GM23338 (cell line): ENCODE measurements at regions not wholly inside any gene's neighbourhood (a gene's known extent, or its start where the extent isn't known, plus 50 kb on each side); places are given as distances from the start of the nearest gene placed in this dataset.

Experiments
- ATAC-seq: fragments of 200-7000 bp; cut with Tn5 transposase; 3 replicates; pipeline ENCODE4 v1.9.1; 2020
- DNase-seq: peaks from one replicate; pipeline ENCODE4 v3.0.0-alpha.2; 2015; ENCODE audit warnings: low spot score
- H2AFZ ChIP-seq: fragments of 200-600 bp; sonication (generic); 2 replicates; pipeline ENCODE4 v1.8.0; 2016; ENCODE audit warnings: antibody characterized with exemption, mild to moderate bottlenecking, moderate library complexity
- H3F3A ChIP-seq: fragments of 200-600 bp; sonication (generic); replicated peaks from 2 replicates; pipeline ENCODE4 v1.8.0; 2017; ENCODE audit warnings: antibody characterized with exemption, mixed run types, low read depth
- H3K27ac ChIP-seq: fragments of 200-600 bp; sonication (generic); 2 replicates; pipeline ENCODE4 v1.6.1; 2016; ENCODE audit warnings: low read depth
- H3K27me3 ChIP-seq: fragments of 200-600 bp; sonication (generic); 2 replicates; pipeline ENCODE4 v1.8.0; 2016; ENCODE audit warnings: mild to moderate bottlenecking, mixed run types, moderate library complexity; ENCODE audit not compliant: insufficient read depth
- H3K36me3 ChIP-seq: fragments of 200-600 bp; sonication (generic); 2 replicates; pipeline ENCODE4 v1.8.0; 2016; ENCODE audit warnings: mild to moderate bottlenecking; ENCODE audit not compliant: insufficient read depth
- H3K4me1 ChIP-seq: fragments of 200-600 bp; sonication (generic); 2 replicates; pipeline ENCODE4 v1.8.0; 2016; ENCODE audit warnings: mild to moderate bottlenecking, moderate library complexity; ENCODE audit not compliant: insufficient read depth
- H3K4me2 ChIP-seq: fragments of 200-600 bp; sonication (generic); 2 replicates; pipeline ENCODE4 v1.7.1; 2017; ENCODE audit warnings: mixed run types
- H3K4me3 ChIP-seq: fragments of 200-600 bp; sonication (generic); 2 replicates; pipeline ENCODE4 v1.6.1; 2016; ENCODE audit warnings: mixed run types
- H3K79me2 ChIP-seq: fragments of 200-600 bp; sonication (generic); replicated peaks from 2 replicates; pipeline ENCODE4 v1.8.0; 2017; ENCODE audit warnings: mild to moderate bottlenecking; ENCODE audit not compliant: insufficient read depth
- H3K9me2 ChIP-seq: fragments of 200-600 bp; sonication (generic); 2 replicates; pipeline ENCODE4 v1.8.0; 2017; ENCODE audit not compliant: insufficient read depth
- H4K20me1 ChIP-seq: fragments of 200-600 bp; sonication (generic); replicated peaks from 2 replicates; pipeline ENCODE4 v1.8.0; 2017; ENCODE audit warnings: mild to moderate bottlenecking; ENCODE audit not compliant: insufficient read depth
- H3K27ac Mint-ChIP-seq: 2 replicates; pipeline ENCODE4 v1.8.0; 2020; ENCODE audit warnings: inconsistent platforms, mild to moderate bottlenecking, moderate library complexity, mixed read lengths
- H3K27me3 Mint-ChIP-seq: 3 replicates; pipeline ENCODE4 v1.8.0; 2022; ENCODE audit warnings: low read depth, mild to moderate bottlenecking, moderate library complexity, mixed read lengths, inconsistent platforms; ENCODE audit not compliant: insufficient read depth, poor library complexity
- H3K36me3 Mint-ChIP-seq: 3 replicates; pipeline ENCODE4 v1.8.0; 2021; ENCODE audit warnings: low read depth, mild to moderate bottlenecking, inconsistent platforms, moderate library complexity, mixed read lengths
- H3K4me1 Mint-ChIP-seq: 3 replicates; pipeline ENCODE4 v1.8.0; 2020; ENCODE audit warnings: mild to moderate bottlenecking, inconsistent platforms, mixed read lengths
- H3K4me3 Mint-ChIP-seq: 3 replicates; pipeline ENCODE4 v1.8.0; 2021; ENCODE audit warnings: moderate library complexity, mild to moderate bottlenecking, inconsistent platforms, mixed read lengths
- H3K9me3 Mint-ChIP-seq: 3 replicates; pipeline ENCODE4 v1.8.0; 2020; ENCODE audit warnings: moderate library complexity, mild to moderate bottlenecking, inconsistent platforms, mixed read lengths
- CREB1 ChIP-seq: fragments of 250-450 bp; sonication (Bioruptor Pico); IDR thresholded peaks from 2 replicates; pipeline ENCODE4 v1.5.0; 2020; ENCODE audit warnings: low read depth, mild to moderate bottlenecking, moderate library complexity
- EZH2 ChIP-seq: fragments of 200-600 bp; sonication (generic); IDR thresholded peaks from one replicate; pipeline ENCODE4 v1.8.0; 2017; ENCODE audit warnings: antibody characterized with exemption, mild to moderate bottlenecking, low read depth; ENCODE audit not compliant: unreplicated experiment
- EZH2phosphoT487 ChIP-seq: fragments of 200-600 bp; sonication (generic); IDR thresholded peaks from one replicate; pipeline ENCODE4 v1.8.1; 2018; ENCODE audit warnings: antibody characterized with exemption; ENCODE audit not compliant: unreplicated experiment
- JUNB ChIP-seq: IDR thresholded peaks from one replicate; pipeline ENCODE4 v1.6.1; 2016; ENCODE audit warnings: antibody characterized with exemption; ENCODE audit not compliant: unreplicated experiment
- NANOG ChIP-seq: IDR thresholded peaks from 2 replicates; pipeline ENCODE4 v1.6.1; 2016; ENCODE audit warnings: antibody characterized with exemption, borderline replicate concordance
- POLR2AphosphoS5 ChIP-seq: IDR thresholded peaks from 2 replicates; pipeline ENCODE4 v1.6.1; 2016; ENCODE audit warnings: antibody characterized with exemption, low read depth
- STAT1 ChIP-seq: IDR thresholded peaks from one replicate; pipeline ENCODE4 v1.6.1; 2016; ENCODE audit warnings: antibody characterized with exemption; ENCODE audit not compliant: unreplicated experiment
- ZNF114 ChIP-seq: fragments of 250-450 bp; sonication (Bioruptor Pico); IDR thresholded peaks from 2 replicates; pipeline ENCODE4 v1.5.0; 2020; ENCODE audit warnings: mild to moderate bottlenecking, moderate library complexity
- ZNF331 ChIP-seq: fragments of 250-450 bp; sonication (Bioruptor Pico); IDR thresholded peaks from 2 replicates; pipeline ENCODE4 v1.5.0; 2020; ENCODE audit warnings: low read depth, mild to moderate bottlenecking, moderate library complexity
- TF ChIP-seq, protein P1 (sequence below): fragments of 250-450 bp; sonication (Bioruptor Pico); IDR thresholded peaks from 2 replicates; pipeline ENCODE4 v1.5.0; 2020; ENCODE audit warnings: mild to moderate bottlenecking, moderate library complexity

- TF ChIP-seq, protein P1, sequence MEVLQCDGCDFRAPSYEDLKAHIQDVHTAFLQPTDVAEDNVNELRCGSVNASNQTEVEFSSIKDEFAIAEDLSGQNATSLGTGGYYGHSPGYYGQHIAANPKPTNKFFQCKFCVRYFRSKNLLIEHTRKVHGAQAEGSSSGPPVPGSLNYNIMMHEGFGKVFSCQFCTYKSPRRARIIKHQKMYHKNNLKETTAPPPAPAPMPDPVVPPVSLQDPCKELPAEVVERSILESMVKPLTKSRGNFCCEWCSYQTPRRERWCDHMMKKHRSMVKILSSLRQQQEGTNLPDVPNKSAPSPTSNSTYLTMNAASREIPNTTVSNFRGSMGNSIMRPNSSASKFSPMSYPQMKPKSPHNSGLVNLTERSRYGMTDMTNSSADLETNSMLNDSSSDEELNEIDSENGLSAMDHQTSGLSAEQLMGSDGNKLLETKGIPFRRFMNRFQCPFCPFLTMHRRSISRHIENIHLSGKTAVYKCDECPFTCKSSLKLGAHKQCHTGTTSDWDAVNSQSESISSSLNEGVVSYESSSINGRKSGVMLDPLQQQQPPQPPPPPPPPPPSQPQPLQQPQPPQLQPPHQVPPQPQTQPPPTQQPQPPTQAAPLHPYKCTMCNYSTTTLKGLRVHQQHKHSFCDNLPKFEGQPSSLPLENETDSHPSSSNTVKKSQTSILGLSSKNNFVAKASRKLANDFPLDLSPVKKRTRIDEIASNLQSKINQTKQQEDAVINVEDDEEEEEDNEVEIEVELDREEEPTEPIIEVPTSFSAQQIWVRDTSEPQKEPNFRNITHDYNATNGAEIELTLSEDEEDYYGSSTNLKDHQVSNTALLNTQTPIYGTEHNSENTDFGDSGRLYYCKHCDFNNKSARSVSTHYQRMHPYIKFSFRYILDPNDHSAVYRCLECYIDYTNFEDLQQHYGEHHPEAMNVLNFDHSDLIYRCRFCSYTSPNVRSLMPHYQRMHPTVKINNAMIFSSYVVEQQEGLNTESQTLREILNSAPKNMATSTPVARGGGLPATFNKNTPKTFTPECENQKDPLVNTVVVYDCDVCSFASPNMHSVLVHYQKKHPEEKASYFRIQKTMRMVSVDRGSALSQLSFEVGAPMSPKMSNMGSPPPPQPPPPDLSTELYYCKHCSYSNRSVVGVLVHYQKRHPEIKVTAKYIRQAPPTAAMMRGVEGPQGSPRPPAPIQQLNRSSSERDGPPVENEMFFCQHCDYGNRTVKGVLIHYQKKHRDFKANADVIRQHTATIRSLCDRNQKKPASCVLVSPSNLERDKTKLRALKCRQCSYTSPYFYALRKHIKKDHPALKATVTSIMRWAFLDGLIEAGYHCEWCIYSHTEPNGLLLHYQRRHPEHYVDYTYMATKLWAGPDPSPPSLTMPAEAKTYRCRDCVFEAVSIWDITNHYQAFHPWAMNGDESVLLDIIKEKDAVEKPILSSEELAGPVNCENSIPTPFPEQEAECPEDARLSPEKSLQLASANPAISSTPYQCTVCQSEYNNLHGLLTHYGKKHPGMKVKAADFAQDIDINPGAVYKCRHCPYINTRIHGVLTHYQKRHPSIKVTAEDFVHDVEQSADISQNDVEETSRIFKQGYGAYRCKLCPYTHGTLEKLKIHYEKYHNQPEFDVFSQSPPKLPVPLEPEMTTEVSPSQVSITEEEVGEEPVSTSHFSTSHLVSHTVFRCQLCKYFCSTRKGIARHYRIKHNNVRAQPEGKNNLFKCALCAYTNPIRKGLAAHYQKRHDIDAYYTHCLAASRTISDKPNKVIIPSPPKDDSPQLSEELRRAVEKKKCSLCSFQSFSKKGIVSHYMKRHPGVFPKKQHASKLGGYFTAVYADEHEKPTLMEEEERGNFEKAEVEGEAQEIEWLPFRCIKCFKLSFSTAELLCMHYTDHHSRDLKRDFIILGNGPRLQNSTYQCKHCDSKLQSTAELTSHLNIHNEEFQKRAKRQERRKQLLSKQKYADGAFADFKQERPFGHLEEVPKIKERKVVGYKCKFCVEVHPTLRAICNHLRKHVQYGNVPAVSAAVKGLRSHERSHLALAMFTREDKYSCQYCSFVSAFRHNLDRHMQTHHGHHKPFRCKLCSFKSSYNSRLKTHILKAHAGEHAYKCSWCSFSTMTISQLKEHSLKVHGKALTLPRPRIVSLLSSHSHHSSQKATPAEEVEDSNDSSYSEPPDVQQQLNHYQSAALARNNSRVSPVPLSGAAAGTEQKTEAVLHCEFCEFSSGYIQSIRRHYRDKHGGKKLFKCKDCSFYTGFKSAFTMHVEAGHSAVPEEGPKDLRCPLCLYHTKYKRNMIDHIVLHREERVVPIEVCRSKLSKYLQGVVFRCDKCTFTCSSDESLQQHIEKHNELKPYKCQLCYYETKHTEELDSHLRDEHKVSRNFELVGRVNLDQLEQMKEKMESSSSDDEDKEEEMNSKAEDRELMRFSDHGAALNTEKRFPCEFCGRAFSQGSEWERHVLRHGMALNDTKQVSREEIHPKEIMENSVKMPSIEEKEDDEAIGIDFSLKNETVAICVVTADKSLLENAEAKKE (CRISPR knock-in tag), result no peak
- TF ChIP-seq CREB1 (CRISPR knock-in tag) (no peak), STAT1 (no peak), NANOG (no peak), EZH2 (no peak), JUNB (no peak)
Measured at GRCh38 chr5:106314221-106314824, 1356.4 kb downstream of the EFNA5 start (continued).

DNA sequence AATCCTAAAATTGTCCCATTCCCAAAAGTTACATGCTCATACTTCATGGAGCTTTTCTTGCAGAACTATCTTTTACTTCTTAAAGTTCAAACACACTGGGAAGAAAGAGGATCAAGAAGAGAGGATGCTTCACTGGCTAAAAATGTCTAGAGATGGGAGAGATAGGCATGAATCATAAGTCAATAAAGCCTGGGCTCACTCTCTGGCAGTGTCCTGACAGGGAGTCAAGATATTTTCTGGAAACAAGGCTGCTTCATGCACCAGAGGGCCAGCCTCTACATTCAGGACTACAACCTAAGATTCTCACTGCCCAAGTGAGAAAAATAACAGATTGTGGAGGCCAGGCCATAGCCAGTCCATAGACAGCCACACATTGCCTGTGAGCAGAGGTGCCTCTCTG, 1358.4 kb downstream of the EFNA5 start:
- Histone ChIP-seq H2AFZ (no peak overlapping the region), H3K4me2 (no peak overlapping the region), H3K4me1 (peaks cover 6% of the 10 kb centered on the region), H3K79me2 (no peaks in the 10 kb centered on the region), H3K36me3 (no peaks in the 10 kb centered on the region), H3K4me3 (no peak overlapping the region), H3F3A (no peaks in the 10 kb centered on the region), H3K27me3 (no peaks in the 10 kb centered on the region), H3K9me2 (no peaks in the 10 kb centered on the region), H4K20me1 (no peaks in the 10 kb centered on the region), H3K27ac (no peak overlapping the region)
- no peak overlapping the region for H3K4me3 Mint-ChIP-seq
- no peaks in the 10 kb centered on the region for H3K36me3 Mint-ChIP-seq
- H3K27ac Mint-ChIP-seq, result no peak overlapping the region
- ATAC-seq (no peak), DNase-seq (no peak)
- H3K4me1 Mint-ChIP-seq, result peaks cover 8% of the 10 kb centered on the region; the same call in 2 of the 3 replicates
- H3K9me3 Mint-ChIP-seq, result no peaks in the 10 kb centered on the region
- peaks cover under 1% of the 10 kb centered on the region for H3K27me3 Mint-ChIP-seq
- no peak for TF ChIP-seq NANOG
- TF ChIP-seq EZH2phosphoT487, result no peak
- no peak for TF ChIP-seq ZNF114
- no peak for TF ChIP-seq ZNF331
- no peak for TF ChIP-seq POLR2AphosphoS5
- no peak for TF ChIP-seq JUNB
- TF ChIP-seq, protein P1 (CRISPR knock-in tag), result no peak
